ENCODE measurements at regions not wholly inside any gene's neighbourhood (a gene's known extent, or its start where the extent isn't known, plus 50 kb on each side); places are given as distances from the start of the nearest gene placed in this dataset.

GRCh38 chr2:185391543-185391942 lies 347.1 kb upstream of the FSIP2 start:
- DNase-seq (ENCODE audit: low read depth, low spot score): no peak
- no peak for FAIRE-seq

GRCh38 chr2:185393091-185393490 lies 345.5 kb upstream of the FSIP2 start:
- Histone ChIP-seq H3K4me2 (ENCODE audit: insufficient read depth, low read length) (no peak overlapping the region), H3K36me3 (ENCODE audit: control insufficient read depth in 2 of 2, extremely low read depth in 1 of 2, insufficient read depth in 2 of 2, low read length in 2 of 2) (no peaks in the 10 kb centered on the region), H3K9me3 (replicated peaks; ENCODE audit: control insufficient read depth, insufficient read depth, low read length) (peaks cover 4% of the 10 kb centered on the region), H4K20me1 (replicated peaks; ENCODE audit: control insufficient read depth, extremely low read depth, insufficient read depth, low read length) (no peaks in the 10 kb centered on the region), H3K4me1 (ENCODE audit: control insufficient read depth, extremely low read depth, insufficient read depth, low read length) (no peaks in the 10 kb centered on the region), H2AFZ (ENCODE audit: low read depth, low read length) (no peak overlapping the region), H3K27me3 (ENCODE audit: control insufficient read depth in 2 of 2, insufficient read depth in 2 of 2, low read length in 2 of 2) (no peaks in the 10 kb centered on the region), H3K4me3 (replicated peaks in 1 of 3; ENCODE audit: insufficient read depth in 1 of 3, low read depth in 1 of 3, low read length in 3 of 3) (no peak overlapping the region), H3K9me1 (replicated peaks; ENCODE audit: control insufficient read depth, extremely low read depth, insufficient read depth, low read length) (no peaks in the 10 kb centered on the region), H3K79me2 (ENCODE audit: control insufficient read depth, insufficient read depth, low read length) (no peaks in the 10 kb centered on the region), H3K27ac (ENCODE audit: insufficient read depth, low read depth, low read length) (no peak overlapping the region), H3K9ac (replicated peaks; ENCODE audit: extremely low read depth, insufficient read depth, low read length) (no peak overlapping the region)
- ChIA-PET POLR2A (no interaction called here), CTCF (no interaction called here)
- no TSS peak for BruUV-seq (replicated peaks)
- TF ChIP-seq FOS (IDR thresholded peaks at IDR 0.05; ENCODE audit: borderline replicate concordance, insufficient read depth, low read length) (no peak), EZH2 (IDR thresholded peaks at IDR 0.05; ENCODE audit: borderline replicate concordance, low read depth, low read length, severe bottlenecking) (no peak), MAX (IDR thresholded peaks at IDR 0.05; ENCODE audit: insufficient read depth, insufficient read length) (no peak), POLR2A (IDR thresholded peaks at IDR 0.05; ENCODE audit: low read depth, low read length) (no peak), GATA2 (IDR thresholded peaks at IDR 0.05; ENCODE audit: insufficient read depth, insufficient read length, low read depth, low read length) (no peak), POLR2AphosphoS5 (IDR thresholded peaks at IDR 0.05; ENCODE audit: insufficient read depth, low read depth, low read length) (no peak), JUN (IDR thresholded peaks at IDR 0.05; ENCODE audit: borderline replicate concordance, insufficient read depth, insufficient read length, low read depth) (no peak), MYC (IDR thresholded peaks at IDR 0.05; ENCODE audit: low read depth, low read length) (no peak)
- TF ChIP-seq, protein P1, sequence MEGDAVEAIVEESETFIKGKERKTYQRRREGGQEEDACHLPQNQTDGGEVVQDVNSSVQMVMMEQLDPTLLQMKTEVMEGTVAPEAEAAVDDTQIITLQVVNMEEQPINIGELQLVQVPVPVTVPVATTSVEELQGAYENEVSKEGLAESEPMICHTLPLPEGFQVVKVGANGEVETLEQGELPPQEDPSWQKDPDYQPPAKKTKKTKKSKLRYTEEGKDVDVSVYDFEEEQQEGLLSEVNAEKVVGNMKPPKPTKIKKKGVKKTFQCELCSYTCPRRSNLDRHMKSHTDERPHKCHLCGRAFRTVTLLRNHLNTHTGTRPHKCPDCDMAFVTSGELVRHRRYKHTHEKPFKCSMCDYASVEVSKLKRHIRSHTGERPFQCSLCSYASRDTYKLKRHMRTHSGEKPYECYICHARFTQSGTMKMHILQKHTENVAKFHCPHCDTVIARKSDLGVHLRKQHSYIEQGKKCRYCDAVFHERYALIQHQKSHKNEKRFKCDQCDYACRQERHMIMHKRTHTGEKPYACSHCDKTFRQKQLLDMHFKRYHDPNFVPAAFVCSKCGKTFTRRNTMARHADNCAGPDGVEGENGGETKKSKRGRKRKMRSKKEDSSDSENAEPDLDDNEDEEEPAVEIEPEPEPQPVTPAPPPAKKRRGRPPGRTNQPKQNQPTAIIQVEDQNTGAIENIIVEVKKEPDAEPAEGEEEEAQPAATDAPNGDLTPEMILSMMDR (IDR thresholded peaks at IDR 0.05; ENCODE audit: extremely low read depth in 1 of 2, insufficient read depth in 1 of 2, low read depth in 1 of 2, low read length in 2 of 2): no peak
- no peak for FAIRE-seq
- dilution Hi-C loops (cut with MboI; ENCODE audit: extremely low pct_ligation_motif_present, low sequenced_read_pairs): no loop called here
- DNase-seq (ENCODE audit: low read depth, low spot score): no peak
- intact Hi-C loops (cut with micrococcal nuclease): no loop called here

More at GRCh38 chr2:185391543-185391942, 347.1 kb upstream of the FSIP2 start:
- no peak overlapping the region for H2AFZ ChIP-seq (ENCODE audit: low read depth, low read length)
- H3K9me3 ChIP-seq (replicated peaks; ENCODE audit: control insufficient read depth, insufficient read depth, low read length): peaks cover 2% of the 10 kb centered on the region
- ChIA-PET CTCF (no interaction called here), POLR2A (no interaction called here)
- H3K9me1 ChIP-seq (replicated peaks; ENCODE audit: control insufficient read depth, extremely low read depth, insufficient read depth, low read length): no peaks in the 10 kb centered on the region
- no peaks in the 10 kb centered on the region for H3K79me2 ChIP-seq (ENCODE audit: control insufficient read depth, insufficient read depth, low read length)
- H3K4me2 ChIP-seq (ENCODE audit: insufficient read depth, low read length): no peak overlapping the region
- no peak overlapping the region for H3K27ac ChIP-seq (ENCODE audit: insufficient read depth, low read depth, low read length)
- H3K4me3 ChIP-seq (replicated peaks in 1 of 3; ENCODE audit: insufficient read depth in 1 of 3, low read depth in 1 of 3, low read length in 3 of 3): no peak overlapping the region
- no peak overlapping the region for H3K9ac ChIP-seq (replicated peaks; ENCODE audit: extremely low read depth, insufficient read depth, low read length)
- intact Hi-C loops (cut with micrococcal nuclease) (no loop called here), dilution Hi-C loops (cut with MboI; ENCODE audit: extremely low pct_ligation_motif_present, low sequenced_read_pairs) (no loop called here)
- no peaks in the 10 kb centered on the region for H3K36me3 ChIP-seq (ENCODE audit: control insufficient read depth in 2 of 2, extremely low read depth in 1 of 2, insufficient read depth in 2 of 2, low read length in 2 of 2)
- BruUV-seq (replicated peaks): no TSS peak
- H3K4me1 ChIP-seq (ENCODE audit: control insufficient read depth, extremely low read depth, insufficient read depth, low read length): no peaks in the 10 kb centered on the region
- no peaks in the 10 kb centered on the region for H3K27me3 ChIP-seq (ENCODE audit: control insufficient read depth in 2 of 2, insufficient read depth in 2 of 2, low read length in 2 of 2)
- TF ChIP-seq FOS (IDR thresholded peaks at IDR 0.05; ENCODE audit: borderline replicate concordance, insufficient read depth, low read length): no peak
- no peaks in the 10 kb centered on the region for H4K20me1 ChIP-seq (replicated peaks; ENCODE audit: control insufficient read depth, extremely low read depth, insufficient read depth, low read length)

All from endothelial cell of umbilical vein (primary cell).